PFSK-1 (cell line): ENCODE measurements at regions not wholly inside any gene's neighbourhood (a gene's known extent, or its start where the extent isn't known, plus 50 kb on each side); places are given as distances from the start of the nearest gene placed in this dataset.

ENCODE experiments used
- FOXP2 ChIP-seq: optimal IDR thresholded peaks from 2 replicates; pipeline ENCODE3; 2011; ENCODE audit warnings: borderline replicate concordance, control low read depth, inconsistent platforms; ENCODE audit not compliant: insufficient read depth; ENCODE audit errors: extremely low read length, extremely low read depth
- POLR2AphosphoS5 ChIP-seq: IDR thresholded peaks from 2 replicates; pipeline ENCODE4 v1.6.1; 2012; ENCODE audit warnings: low read depth, mild to moderate bottlenecking, control low read depth, low read length, moderate library complexity
- REST ChIP-seq, 2 experiments: IDR thresholded peaks; 2 replicates each; pipeline versions ENCODE4 v1.6.1 to v1.8.0; 2011 to 2012; ENCODE audit warnings: low read depth in 2 of 2, low read length in 2 of 2, control low read depth in 1 of 2, inconsistent platforms in 1 of 2, mild to moderate bottlenecking in 1 of 2, moderate library complexity in 1 of 2; ENCODE audit not compliant: insufficient read depth in 1 of 2
- SIN3A ChIP-seq: IDR thresholded peaks from 2 replicates; pipeline ENCODE4 v1.6.1; 2012; ENCODE audit warnings: mild to moderate bottlenecking, low read length, moderate library complexity, borderline replicate concordance; ENCODE audit not compliant: insufficient read depth
- TAF1 ChIP-seq: IDR thresholded peaks from 2 replicates; pipeline ENCODE4 v1.6.1; 2012; ENCODE audit warnings: low read length, control low read depth, borderline replicate concordance; ENCODE audit not compliant: insufficient read depth

DNA sequence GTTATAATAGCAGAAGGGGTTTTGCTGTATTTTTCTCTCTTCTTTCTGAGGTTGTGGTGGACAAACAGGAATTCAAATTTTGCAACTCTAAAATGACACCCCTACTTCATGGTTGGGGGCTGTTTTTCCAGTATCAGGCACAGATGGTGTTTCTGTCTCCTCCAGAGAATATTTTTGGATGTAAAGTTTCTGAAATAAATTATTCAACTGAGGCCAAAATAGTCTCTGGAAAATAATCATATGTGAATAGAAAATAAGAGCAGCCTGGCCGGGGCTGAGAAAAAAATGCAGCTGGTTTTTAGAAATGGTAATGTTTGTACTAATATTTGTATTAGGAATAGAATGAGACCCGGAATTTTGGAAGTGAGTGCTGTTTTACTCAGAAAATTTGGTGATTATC, 121.3 kb upstream of the ADAMTS9 start:
- TF ChIP-seq POLR2AphosphoS5 (no peak), FOXP2 (no peak), TAF1 (no peak), SIN3A (no peak), REST (IDR thresholded peaks at IDR 0.05; ENCODE audit: insufficient read depth in 1 of 2, low read depth in 2 of 2, low read length in 2 of 2) (no peak)

- TF ChIP-seq TAF1: no peak
- no peak for TF ChIP-seq FOXP2
- no peak for TF ChIP-seq POLR2AphosphoS5
- TF ChIP-seq SIN3A: no peak
- no peak for TF ChIP-seq REST (IDR thresholded peaks at IDR 0.05; ENCODE audit: insufficient read depth in 1 of 2, low read depth in 2 of 2, low read length in 2 of 2)
Observed at GRCh38 chr3:64808061-64808460, 120.3 kb upstream of the ADAMTS9 start.

DNA sequence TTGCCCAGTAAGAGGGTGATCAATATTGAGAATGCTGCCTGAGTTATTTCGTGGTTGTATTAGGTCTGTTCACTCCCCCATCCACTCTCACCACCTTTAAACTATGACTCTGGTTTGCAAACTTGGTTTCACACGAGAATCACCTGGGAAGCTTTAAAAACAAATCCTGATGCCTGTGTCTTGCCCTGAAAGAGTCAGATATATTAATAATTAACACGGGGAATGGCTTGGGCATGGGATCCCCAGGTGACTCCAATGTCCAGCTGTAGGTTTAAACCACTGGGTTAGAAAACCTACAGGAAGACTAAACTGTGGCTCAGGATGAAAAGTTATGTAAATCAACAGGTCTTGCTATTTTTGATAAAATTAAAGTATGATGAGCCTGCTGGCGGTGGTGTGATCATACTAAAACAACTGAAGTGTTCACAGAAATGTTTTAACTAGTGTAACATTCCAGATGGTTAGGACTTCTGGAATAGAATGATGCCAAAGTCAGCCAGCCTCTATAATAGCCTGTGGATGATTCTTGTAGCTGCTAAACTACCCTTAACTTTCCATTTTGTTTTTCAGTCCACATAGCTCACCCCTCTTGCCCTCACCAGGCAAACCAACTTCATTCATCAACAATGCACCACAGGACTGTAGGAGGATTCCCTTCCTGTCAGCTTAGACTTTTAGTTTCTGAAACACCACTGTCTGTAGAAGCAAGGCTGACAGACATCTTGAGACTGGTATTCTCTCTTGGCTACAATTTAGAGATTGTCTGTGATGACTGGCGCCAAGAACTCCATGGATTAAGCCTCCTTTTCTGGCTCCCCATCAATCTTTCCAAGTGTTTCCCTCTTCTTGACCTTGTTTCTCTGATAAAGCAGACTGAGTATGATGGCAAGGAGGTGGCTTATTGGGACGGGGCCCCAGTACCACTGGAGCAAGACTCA, 119.1 kb upstream of the ADAMTS9 start:
- TF ChIP-seq FOXP2 (no peak), REST (IDR thresholded peaks at IDR 0.05; ENCODE audit: insufficient read depth in 1 of 2, low read depth in 2 of 2, low read length in 2 of 2) (no peak), TAF1 (no peak), POLR2AphosphoS5 (no peak), SIN3A (no peak)

DNA sequence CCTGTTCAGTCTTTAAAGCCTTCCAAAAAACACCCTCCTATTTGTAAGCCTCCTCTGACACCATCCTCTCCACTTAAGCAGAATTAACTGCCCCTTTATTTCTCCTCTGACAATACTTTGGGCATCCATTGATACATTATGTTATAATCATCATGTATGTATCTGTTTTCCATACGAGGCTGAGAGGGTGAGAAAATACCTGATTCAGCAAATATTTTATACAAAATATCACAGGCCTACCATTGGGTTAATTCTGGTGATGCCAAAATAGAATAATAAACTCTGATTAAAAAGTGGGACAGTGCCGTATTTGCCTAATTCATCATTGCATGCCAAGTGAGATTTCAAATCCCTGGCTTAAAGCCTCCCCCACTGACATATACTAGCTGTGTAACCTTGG, 118.2 kb upstream of the ADAMTS9 start:
- TF ChIP-seq SIN3A: no peak
- no peak for TF ChIP-seq POLR2AphosphoS5
- TF ChIP-seq TAF1: no peak
- no peak for TF ChIP-seq FOXP2
- no peak for TF ChIP-seq REST (IDR thresholded peaks at IDR 0.05; ENCODE audit: insufficient read depth in 1 of 2, low read depth in 2 of 2, low read length in 2 of 2)
